HG02973 (cell line): ENCODE measurements at regions not wholly inside any gene's neighbourhood (a gene's known extent, or its start where the extent isn't known, plus 50 kb on each side); places are given as distances from the start of the nearest gene placed in this dataset.

ENCODE experiments used
- ATAC-seq: cut with Tn5 transposase; IDR thresholded peaks from one replicate; pipeline ENCODE4 v1.9.1; 2021; ENCODE audit warnings: moderate library complexity; ENCODE audit not compliant: unreplicated experiment

DNA sequence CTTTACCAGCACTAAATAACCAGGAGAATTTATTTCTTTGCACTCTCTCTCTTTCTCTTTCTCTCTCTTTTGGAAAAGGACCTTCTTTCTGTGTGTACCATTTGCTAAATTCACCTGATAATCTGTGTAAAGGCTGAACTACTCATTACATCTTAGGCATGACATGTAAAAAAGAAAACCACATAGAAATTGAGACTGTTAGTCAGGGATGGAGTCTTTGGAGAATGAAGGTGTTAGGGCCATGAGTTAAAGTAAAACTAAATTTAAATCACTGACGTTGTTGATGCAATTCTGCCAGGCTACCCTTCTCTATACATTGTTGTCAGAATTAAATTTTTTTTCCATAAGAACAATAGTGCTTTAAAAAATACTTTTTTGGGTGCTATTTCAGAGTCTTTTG is 263.3 kb downstream of the PTEN start:
- no peak for ATAC-seq

DNA sequence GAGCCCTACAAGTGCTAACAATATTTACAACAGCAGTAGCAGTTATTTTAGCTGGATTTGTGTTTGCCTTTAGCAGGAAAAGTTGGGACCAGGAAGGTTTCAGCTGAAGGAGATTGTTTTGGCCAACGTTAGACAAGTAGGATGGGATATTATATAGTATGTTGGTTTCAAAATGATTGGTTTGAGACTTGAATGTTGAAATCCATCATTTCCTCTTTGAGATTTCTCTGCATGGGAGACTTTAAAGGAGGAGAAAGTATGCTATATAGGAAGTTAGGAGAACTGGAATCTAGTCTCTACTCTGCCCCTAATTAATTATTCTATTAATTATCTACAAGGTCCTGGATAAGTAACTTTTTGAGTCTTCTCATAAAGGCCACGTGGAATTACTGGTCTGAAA is 263.8 kb downstream of the PTEN start:
- ATAC-seq = no peak

GRCh38 chr10:88127766-88128165 is 264.3 kb downstream of the PTEN start:
- ATAC-seq = no peak

DNA sequence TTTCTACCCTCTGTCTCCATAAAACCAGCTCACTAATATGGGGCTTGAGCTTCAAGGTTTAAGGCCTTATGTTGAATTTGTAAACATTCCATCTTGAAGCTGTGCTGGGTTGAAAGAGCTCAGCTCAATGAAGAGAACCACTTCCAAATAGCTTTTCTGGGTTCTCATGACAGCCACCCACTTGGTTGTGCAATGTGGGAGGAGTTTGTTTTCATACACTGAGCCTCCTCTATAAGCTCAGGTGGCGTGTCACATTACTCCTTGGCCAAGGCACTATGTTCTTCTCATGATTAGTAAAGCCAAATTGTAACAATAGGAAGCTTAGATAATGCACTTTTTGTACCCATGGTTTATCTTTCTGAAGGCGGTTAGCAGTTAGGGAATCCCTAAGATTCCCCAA is 265.6 kb downstream of the PTEN start:
- no peak for ATAC-seq

DNA sequence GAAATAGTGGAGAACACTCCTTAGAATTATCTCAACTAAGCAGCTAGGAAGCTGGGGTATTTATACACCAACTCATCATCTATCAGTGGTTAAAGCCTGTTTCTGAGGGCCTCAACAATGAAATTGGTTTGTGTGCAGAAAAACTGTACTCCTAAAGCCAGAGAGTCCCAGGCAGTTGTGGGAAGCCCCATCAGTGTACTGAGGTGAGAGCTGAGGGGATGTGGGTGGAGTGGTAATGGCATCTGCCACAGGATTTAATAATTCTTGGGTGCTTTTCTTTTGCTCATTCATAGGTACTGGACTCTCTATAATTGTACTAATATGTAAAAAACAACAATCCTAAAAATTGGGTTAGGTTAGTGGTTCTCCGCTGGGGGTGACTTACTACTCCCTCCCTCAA is 267.5 kb downstream of the PTEN start:
- no peak for ATAC-seq

GRCh38 chr10:88131511-88132139 is 268.2 kb downstream of the PTEN start:
- no peak for ATAC-seq

- ATAC-seq = no peak
Observed at GRCh38 chr10:88136712-88137111, 273.3 kb downstream of the PTEN start.

- peak; percentile 86 for ATAC-seq
Observed at GRCh38 chr10:88138319-88138848, 275.0 kb downstream of the PTEN start.

DNA sequence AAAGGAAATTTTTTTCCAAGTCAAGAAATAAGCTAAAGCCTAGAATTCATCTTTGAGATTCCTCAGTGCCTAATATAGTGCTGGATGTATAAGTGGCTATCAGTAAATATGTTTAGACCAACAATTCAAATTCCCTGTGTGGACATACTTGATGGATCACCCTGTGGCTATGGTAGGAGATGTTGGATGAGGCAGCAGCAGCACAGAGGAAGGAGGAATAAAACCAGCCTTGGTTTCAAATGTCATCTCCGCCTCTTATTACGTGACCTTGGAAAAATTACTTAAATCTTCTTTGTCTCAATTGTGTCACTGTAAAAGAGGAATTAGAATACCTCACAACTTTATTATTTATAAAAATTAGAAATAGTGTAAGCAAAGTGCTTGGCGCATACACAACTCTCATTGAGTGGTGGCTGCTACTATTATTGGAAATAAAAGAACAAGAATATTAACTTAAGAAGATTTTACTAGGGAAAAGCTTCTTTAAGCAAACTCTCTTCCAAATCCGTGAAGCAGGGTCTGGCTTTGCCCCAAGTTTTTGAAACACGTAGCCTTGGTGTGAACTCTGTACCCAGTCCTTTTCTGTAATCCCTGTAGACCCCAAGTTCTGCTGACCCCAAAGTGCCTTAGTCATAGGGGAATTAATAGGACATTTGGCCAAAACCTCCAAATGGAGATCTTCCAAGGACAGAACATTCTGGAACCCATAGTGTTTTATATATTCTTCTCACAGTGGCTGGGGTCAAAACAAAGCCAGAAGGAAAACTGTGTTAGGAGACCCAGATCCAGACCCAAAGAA is 283.8 kb downstream of the PTEN start:
- ATAC-seq = no peak

GRCh38 chr10:88149906-88150305 is 286.5 kb downstream of the PTEN start:
- ATAC-seq = no peak

DNA sequence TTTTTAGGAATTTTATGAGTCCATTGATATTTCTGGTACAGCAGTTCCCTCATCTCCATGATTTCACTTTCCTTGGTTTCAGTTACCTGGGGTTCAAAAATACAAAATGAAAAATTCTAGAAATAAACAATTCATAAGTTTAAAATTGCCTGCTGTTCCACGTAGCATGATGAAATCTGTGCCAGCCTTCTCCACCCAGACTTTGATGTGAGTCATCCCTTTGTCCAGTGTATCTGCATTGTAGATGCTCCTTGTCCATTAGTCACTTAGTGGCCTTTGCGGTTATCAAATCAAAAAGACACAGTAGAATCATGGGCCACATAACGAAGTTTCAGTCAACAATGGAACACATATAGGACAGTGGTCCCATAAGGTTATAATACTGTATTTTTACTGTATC is 286.9 kb downstream of the PTEN start:
- ATAC-seq = no peak

GRCh38 chr10:88152728-88153133 is 289.3 kb downstream of the PTEN start:
- peak; percentile 93 for ATAC-seq

- no peak for ATAC-seq
Observed at GRCh38 chr10:88154596-88155250, 291.3 kb downstream of the PTEN start.

DNA sequence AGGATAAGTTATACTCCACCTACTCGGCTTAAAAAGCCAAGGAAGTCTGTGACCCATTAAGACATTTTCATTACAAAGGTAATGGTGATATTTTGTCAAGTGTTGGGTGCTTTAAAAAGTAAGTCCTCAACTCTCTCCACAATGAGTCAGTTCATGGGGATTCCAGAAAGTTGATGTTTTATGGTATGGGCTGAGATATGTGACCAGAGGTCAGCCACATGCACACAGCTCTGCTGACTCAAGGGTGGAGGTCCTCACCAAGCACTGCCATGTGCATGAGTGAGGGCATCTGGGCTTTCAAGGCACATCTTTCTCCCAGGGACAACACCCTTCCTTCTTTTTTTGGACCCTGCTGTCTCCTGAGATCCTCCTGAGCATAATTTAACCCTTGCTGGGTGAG is 292.9 kb downstream of the PTEN start:
- ATAC-seq = no peak

GRCh38 chr10:88157981-88158465 is 294.6 kb downstream of the PTEN start:
- ATAC-seq = no peak

DNA sequence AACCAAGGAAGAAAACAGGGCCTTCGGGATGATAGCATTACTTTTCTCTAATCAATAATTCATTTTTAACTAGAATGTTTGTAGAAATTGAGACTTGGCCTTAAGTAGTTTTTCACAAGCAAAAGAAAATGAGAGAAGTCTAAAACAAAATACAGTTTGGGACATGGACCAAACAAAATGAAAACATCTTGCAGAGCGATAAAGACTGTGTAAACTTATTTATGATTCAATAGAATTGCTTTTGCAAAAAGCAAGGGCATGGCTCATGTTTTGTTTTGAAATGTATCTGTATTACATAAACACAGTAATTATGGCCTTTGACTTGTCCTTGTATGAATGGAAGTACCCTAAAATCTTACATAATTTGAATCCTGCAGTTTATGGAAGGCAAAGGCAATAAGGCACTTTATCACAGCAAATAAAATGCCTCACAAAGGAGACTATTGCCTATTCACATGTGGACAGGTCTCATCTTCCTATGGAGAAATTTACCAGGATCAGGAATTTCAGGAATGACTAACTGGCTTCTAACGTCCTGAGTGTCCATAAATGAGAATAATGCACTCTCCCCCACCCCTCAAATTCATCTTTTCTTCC is 295.2 kb downstream of the PTEN start:
- no peak for ATAC-seq

DNA sequence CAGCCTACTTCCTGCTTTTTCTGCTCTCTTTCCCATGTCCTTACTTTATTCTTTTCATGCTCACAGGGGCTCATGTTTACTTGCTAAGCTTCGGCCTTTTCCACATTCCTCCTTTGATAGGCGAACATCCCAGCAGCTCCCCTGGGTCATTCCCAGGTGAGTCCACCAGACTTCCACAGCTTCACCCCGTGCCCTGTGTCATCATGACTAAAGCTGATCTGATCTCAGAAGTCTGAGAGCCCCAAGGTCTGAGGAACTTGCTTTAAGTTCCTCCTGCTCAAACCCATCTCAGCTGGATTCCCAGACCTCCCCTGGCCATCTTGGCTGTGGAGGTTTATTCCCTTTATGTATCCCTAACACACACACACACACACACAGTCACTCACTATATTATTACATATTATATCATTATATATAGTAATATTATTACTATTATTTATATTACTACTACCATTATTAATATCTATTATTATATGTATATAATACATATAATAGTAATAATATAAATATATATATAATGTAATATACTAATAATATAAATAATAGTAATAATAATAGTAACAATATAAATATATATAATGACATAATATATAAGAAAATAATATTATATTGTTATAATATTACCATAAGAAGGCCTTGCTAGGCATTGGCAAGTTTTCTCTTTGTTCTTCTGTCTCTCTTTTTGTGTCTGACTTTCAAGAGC is 295.9 kb downstream of the PTEN start:
- ATAC-seq = no peak

DNA sequence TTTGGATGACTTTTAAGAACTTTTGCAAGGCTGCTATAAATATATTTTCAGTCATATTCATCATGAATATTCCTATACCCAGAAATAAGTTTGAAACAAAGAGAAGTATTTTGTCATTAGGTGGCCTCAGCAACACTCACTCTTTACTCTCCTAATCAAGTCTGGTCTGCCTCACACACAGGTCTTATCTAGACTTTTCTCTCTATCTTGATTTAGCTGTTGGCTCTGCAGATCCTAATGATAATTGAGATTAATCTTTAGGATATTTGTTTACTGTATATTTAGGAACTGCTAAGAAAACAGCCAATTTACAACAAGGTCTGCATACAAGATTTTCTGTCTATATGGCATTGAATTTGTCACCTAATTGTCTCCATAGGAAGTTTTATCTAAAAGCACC is 297.6 kb downstream of the PTEN start:
- no peak for ATAC-seq

DNA sequence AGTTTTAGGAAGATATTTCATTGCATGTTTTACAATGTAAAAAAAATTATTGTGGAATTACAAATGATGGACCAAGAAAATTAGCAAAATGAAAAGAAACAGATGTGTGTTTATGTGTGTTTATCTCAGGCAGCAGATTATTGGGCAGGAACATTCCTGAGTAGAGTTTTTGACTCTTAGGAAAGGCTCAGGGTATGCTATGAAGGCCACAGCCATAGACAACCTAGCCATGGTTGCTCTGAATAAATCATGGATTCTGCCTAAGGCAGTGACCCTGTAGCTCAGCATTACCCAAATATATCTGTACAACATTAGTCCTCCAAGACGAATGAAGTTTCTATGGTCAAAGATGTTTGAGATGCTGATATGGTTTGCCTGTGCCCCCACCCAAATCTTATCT is 298.3 kb downstream of the PTEN start:
- no peak for ATAC-seq

DNA sequence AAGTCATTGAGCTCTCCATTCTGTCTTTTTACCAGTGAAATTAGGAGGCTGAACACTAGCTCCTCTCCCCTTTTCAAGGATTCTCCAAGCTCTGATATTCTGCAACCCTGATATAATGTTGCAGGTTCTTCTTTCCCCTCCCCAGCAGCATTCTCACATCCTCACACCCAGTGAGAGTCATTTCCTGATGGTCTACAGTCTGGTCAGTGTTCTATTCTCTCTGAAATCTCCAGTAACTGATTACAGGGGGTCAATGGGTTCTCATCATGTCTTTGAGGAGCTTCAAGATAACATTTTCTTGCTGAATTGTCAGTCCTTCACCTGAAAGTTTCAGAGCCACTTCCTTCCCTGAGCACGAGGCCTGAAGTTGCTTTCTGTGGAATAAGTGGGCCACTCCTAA is 299.4 kb downstream of the PTEN start:
- ATAC-seq = no peak

DNA sequence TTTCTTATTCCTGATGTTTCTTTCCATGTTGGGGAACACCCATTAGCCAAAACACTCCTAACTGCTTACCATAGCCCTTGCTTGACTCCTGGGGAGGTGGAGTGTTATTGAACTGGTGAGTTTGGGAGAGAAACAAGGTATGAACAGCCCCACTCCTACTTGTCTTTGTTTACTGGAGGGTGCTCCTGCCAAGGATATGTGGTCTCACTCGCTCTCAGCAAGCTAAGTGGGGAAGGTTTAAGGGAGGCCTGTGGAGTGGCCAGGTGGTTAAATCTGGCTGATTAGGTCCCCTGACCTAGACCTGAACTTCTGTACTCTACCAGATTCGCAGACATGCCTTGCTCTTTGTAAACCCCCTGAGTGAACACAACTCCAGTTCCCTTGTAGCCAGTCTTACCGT is 300.1 kb downstream of the PTEN start:
- ATAC-seq = no peak
